H1 (cell line): ENCODE measurements at regions not wholly inside any gene's neighbourhood (a gene's known extent, or its start where the extent isn't known, plus 50 kb on each side); places are given as distances from the start of the nearest gene placed in this dataset.

Experiments used
- CTCF ChIA-PET: fragments of 300-600 bp; sonication (Branson Sonifier 250); formaldehyde crosslinking; loops from one replicate; lab custom pipeline; 2021; ENCODE audit not compliant: partially characterized antibody; lab: Charles Lee
- POLR2A ChIA-PET: fragments of 300-600 bp; sonication (Branson Sonifier 250); formaldehyde crosslinking; loops from one replicate; lab custom pipeline; 2021; ENCODE audit warnings: inconsistent platforms; ENCODE audit not compliant: partially characterized antibody; lab: Charles Lee
- DNase-seq, 2 experiments: peaks; one replicate each; pipeline versions ENCODE4 v3.0.0 to v3.0.0-alpha.2; 2010 to 2022; ENCODE audit warnings: low spot score in 2 of 2, low read depth in 1 of 2, mixed read lengths in 1 of 2
- FAIRE-seq: peaks from 2 replicates; lab custom pipeline; 2011; peaks lifted over from hg19 to GRCh38; lab: Jason Lieb, UNC
- H2AFZ ChIP-seq: 2 replicates; pipeline ENCODE4 v1.8.1; 2012; ENCODE audit warnings: low read length, inconsistent platforms
- H2AK5ac ChIP-seq: 2 replicates; pipeline ENCODE4 v1.6.1; 2013; ENCODE audit warnings: low read depth, low read length
- H2BK120ac ChIP-seq: replicated peaks from 2 replicates; pipeline ENCODE3; 2013; ENCODE audit warnings: low read depth, low read length, inconsistent platforms
- H2BK12ac ChIP-seq: 2 replicates; pipeline ENCODE4 v1.6.1; 2013; ENCODE audit warnings: low read depth, low read length
- H2BK15ac ChIP-seq: 2 replicates; pipeline ENCODE4 v1.6.1; 2013; ENCODE audit warnings: low read length
- H2BK20ac ChIP-seq: 2 replicates; pipeline ENCODE4 v1.6.1; 2013; ENCODE audit warnings: low read length
- H2BK5ac ChIP-seq: 2 replicates; pipeline ENCODE4 v1.6.1; 2013; ENCODE audit warnings: low read depth, low read length
- H3K14ac ChIP-seq: 2 replicates; pipeline ENCODE4 v1.6.1; 2013; ENCODE audit warnings: inconsistent platforms; ENCODE audit not compliant: insufficient read length
- H3K18ac ChIP-seq: 2 replicates; pipeline ENCODE4 v1.6.1; 2013; ENCODE audit warnings: low read length; ENCODE audit errors: extremely low read depth
- H3K23ac ChIP-seq: 2 replicates; pipeline ENCODE4 v1.6.1; 2013; ENCODE audit warnings: inconsistent platforms; ENCODE audit not compliant: insufficient read length
- H3K23me2 ChIP-seq: 2 replicates; pipeline ENCODE4 v1.6.1; 2013; ENCODE audit warnings: low read depth, low read length
- H3K27ac ChIP-seq: 2 replicates; pipeline ENCODE4 v1.6.1; 2011; ENCODE audit warnings: low read depth, low read length, inconsistent platforms
- H3K27me3 ChIP-seq, 4 experiments: replicated peaks in 1 of 4; 1 replicate in 1 of 4; 2 replicates in 3 of 4; pipeline versions ENCODE4 v1.6.1 to v1.8.1; 2011 to 2013; ENCODE audit warnings: low read length in 3 of 4, mild to moderate bottlenecking in 3 of 4, inconsistent platforms in 2 of 4, mixed read lengths in 2 of 4, moderate library complexity in 1 of 4; ENCODE audit not compliant: control insufficient read depth in 3 of 4, insufficient read depth in 3 of 4; ENCODE audit errors: extremely low read depth in 1 of 4
- H3K36me3 ChIP-seq, 4 experiments: 2 replicates each; pipeline versions ENCODE4 v1.6.1 to v1.8.1; 2011 to 2013; ENCODE audit warnings: mild to moderate bottlenecking in 4 of 4, low read length in 3 of 4, moderate library complexity in 2 of 4, control low read depth in 1 of 4, inconsistent platforms in 1 of 4; ENCODE audit not compliant: insufficient read depth in 4 of 4, control insufficient read depth in 2 of 4
- H3K4ac ChIP-seq: replicated peaks from 2 replicates; pipeline ENCODE3; 2013; ENCODE audit warnings: low read length, low read depth, mixed read lengths, inconsistent platforms; ENCODE audit not compliant: insufficient read length
- H3K4me1 ChIP-seq, 4 experiments: replicated peaks in 1 of 4; 1 replicate in 1 of 4; 2 replicates in 3 of 4; pipeline versions ENCODE4 v1.6.1 to v1.8.1; 2011 to 2013; ENCODE audit warnings: low read length in 3 of 4, inconsistent platforms in 2 of 4, mixed read lengths in 1 of 4; ENCODE audit not compliant: insufficient read depth in 4 of 4, control insufficient read depth in 3 of 4
- H3K4me2 ChIP-seq, 2 experiments: 2 replicates each; pipeline versions ENCODE4 v1.6.1 to v1.8.1; 2011 to 2013; ENCODE audit warnings: low read depth in 2 of 2, low read length in 2 of 2, control low read depth in 1 of 2, inconsistent platforms in 1 of 2, mild to moderate bottlenecking in 1 of 2; ENCODE audit not compliant: insufficient read depth in 1 of 2
- H3K4me3 ChIP-seq, 4 experiments: fragments of 200-600, 300-600 bp in 1 of 4; sonication (generic), shearing (Covaris generic), sonication (Bioruptor Twin) in 1 of 4; 2 replicates each; pipeline versions ENCODE4 v1.5.1 to v1.8.1; 2011 to 2016; ENCODE audit warnings: low read length in 4 of 4, low read depth in 3 of 4, control low read depth in 2 of 4, inconsistent platforms in 2 of 4, mild to moderate bottlenecking in 2 of 4, mixed read lengths in 1 of 4, moderate library complexity in 1 of 4; ENCODE audit not compliant: insufficient read depth in 2 of 4; ENCODE audit errors: extremely low read depth in 1 of 4
- H3K56ac ChIP-seq: replicated peaks from 2 replicates; pipeline ENCODE3; 2013; ENCODE audit warnings: low read depth, mild to moderate bottlenecking, mixed read lengths, low read length, inconsistent platforms; ENCODE audit not compliant: insufficient read length
- H3K79me1 ChIP-seq: 2 replicates; pipeline ENCODE4 v1.6.1; 2013; ENCODE audit warnings: low read depth, low read length, control low read depth
- H3K79me2 ChIP-seq, 2 experiments: 2 replicates each; pipeline versions ENCODE4 v1.6.1 to v1.8.1; 2012 to 2013; ENCODE audit warnings: low read length in 2 of 2, mild to moderate bottlenecking in 2 of 2, inconsistent platforms in 1 of 2; ENCODE audit not compliant: insufficient read depth in 2 of 2, control insufficient read depth in 1 of 2
- H3K9ac ChIP-seq, 4 experiments: replicated peaks in 1 of 4; 1 replicate in 1 of 4; 2 replicates in 3 of 4; pipeline versions ENCODE4 v1.6.1 to v1.8.1; 2011 to 2013; ENCODE audit warnings: low read depth in 3 of 4, low read length in 3 of 4, control low read depth in 2 of 4, mild to moderate bottlenecking in 2 of 4, moderate library complexity in 2 of 4, inconsistent platforms in 1 of 4; ENCODE audit errors: extremely low read depth in 1 of 4
- H3K9me3 ChIP-seq, 2 experiments: 2 replicates each; pipeline versions ENCODE4 v1.6.1 to v1.8.1; 2012 to 2013; ENCODE audit warnings: mild to moderate bottlenecking in 2 of 2, moderate library complexity in 2 of 2, control low read depth in 1 of 2, inconsistent platforms in 1 of 2, low read depth in 1 of 2, low read length in 1 of 2, mixed read lengths in 1 of 2; ENCODE audit not compliant: insufficient read depth in 2 of 2
- H4K20me1 ChIP-seq, 2 experiments: replicated peaks in 1 of 2; 2 replicates each; pipeline versions ENCODE3 to v1.8.1; 2011 to 2013; ENCODE audit warnings: inconsistent platforms in 2 of 2, low read length in 2 of 2, mild to moderate bottlenecking in 1 of 2; ENCODE audit not compliant: insufficient read depth in 2 of 2, control insufficient read depth in 1 of 2
- H4K5ac ChIP-seq: 2 replicates; pipeline ENCODE4 v1.6.1; 2013; ENCODE audit warnings: low read length, low read depth, mixed read lengths, inconsistent platforms; ENCODE audit not compliant: insufficient read length
- H4K8ac ChIP-seq: 2 replicates; pipeline ENCODE4 v1.8.0; 2013; ENCODE audit warnings: mild to moderate bottlenecking, moderate library complexity, low read length, inconsistent platforms; ENCODE audit not compliant: insufficient read depth; ENCODE audit errors: extremely low read depth
- H4K91ac ChIP-seq: replicated peaks from 2 replicates; pipeline ENCODE3; 2013; ENCODE audit warnings: low read length, mixed read lengths, inconsistent platforms; ENCODE audit not compliant: insufficient read length
- ATF3 ChIP-seq: IDR thresholded peaks from 2 replicates; pipeline ENCODE4 v1.6.1; 2011; ENCODE audit warnings: low read depth, mild to moderate bottlenecking, low read length; ENCODE audit not compliant: insufficient read depth
- CEBPB ChIP-seq: IDR thresholded peaks from 2 replicates; pipeline ENCODE4 v1.6.1; 2012; ENCODE audit warnings: low read depth, low read length
- EGR1 ChIP-seq: IDR thresholded peaks from 2 replicates; pipeline ENCODE4 v1.6.1; 2011; ENCODE audit warnings: low read depth, low read length, borderline replicate concordance
- HDAC2 ChIP-seq, 2 experiments: fragments of 300-600 bp in 1 of 2; sonication (generic) in 1 of 2; IDR thresholded peaks; 2 replicates each; pipeline ENCODE4 v1.6.1; 2011 to 2012; ENCODE audit warnings: low read depth in 2 of 2, low read length in 2 of 2, mild to moderate bottlenecking in 2 of 2, moderate library complexity in 2 of 2, borderline replicate concordance in 1 of 2, inconsistent platforms in 1 of 2
- HDAC6 ChIP-seq: IDR thresholded peaks from one replicate; pipeline ENCODE4 v1.7.1; 2012; ENCODE audit warnings: low read depth, mild to moderate bottlenecking, inconsistent platforms, low read length, moderate library complexity
- KDM4A ChIP-seq: IDR thresholded peaks from one replicate; pipeline ENCODE4 v1.7.1; 2012; ENCODE audit warnings: low read depth, mild to moderate bottlenecking, moderate library complexity, low read length, inconsistent platforms; ENCODE audit not compliant: severe bottlenecking
- PHF8 ChIP-seq: fragments of 200-600 bp; sonication (generic); conservative IDR thresholded peaks from 2 replicates; pipeline ENCODE4 v1.7.1; 2012; ENCODE audit warnings: low read depth, mild to moderate bottlenecking, inconsistent platforms, low read length, moderate library complexity
- SIRT6 ChIP-seq: IDR thresholded peaks from one replicate; pipeline ENCODE4 v1.7.1; 2012; ENCODE audit warnings: low read length, inconsistent platforms
- SP1 ChIP-seq: IDR thresholded peaks from 2 replicates; pipeline ENCODE4 v1.6.1; 2011; ENCODE audit warnings: low read depth, low read length
- SP4 ChIP-seq: IDR thresholded peaks from 2 replicates; pipeline ENCODE4 v1.6.1; 2012; ENCODE audit warnings: low read length, inconsistent platforms
- TEAD4 ChIP-seq: IDR thresholded peaks from 2 replicates; pipeline ENCODE4 v1.6.1; 2012; ENCODE audit warnings: low read depth, low read length, inconsistent platforms, mixed read lengths
- YY1 ChIP-seq: IDR thresholded peaks from 2 replicates; pipeline ENCODE4 v1.6.1; 2011; ENCODE audit warnings: low read depth, mild to moderate bottlenecking, low read length
- WGBS, 2 experiments: shearing (Covaris generic) in 1 of 2; methylation state at CpG; one replicate each; pipeline versions ENCODE4 v1.1.6 to v1.1.7; 2013 to 2015; ENCODE audit warnings: low lambda C conversion rate in 2 of 2, mixed read lengths in 2 of 2, inconsistent platforms in 1 of 2, low coverage in 1 of 2, missing lambda C conversion rate in 1 of 2; ENCODE audit not compliant: insufficient replicate concordance in 2 of 2, insufficient coverage in 1 of 2, insufficient read length in 1 of 2; ENCODE audit errors: extremely low coverage in 1 of 2, missing lambda C conversion rate in 1 of 2; 5-methylcytosine and 5-hydroxymethylcytosine counted together

DNA sequence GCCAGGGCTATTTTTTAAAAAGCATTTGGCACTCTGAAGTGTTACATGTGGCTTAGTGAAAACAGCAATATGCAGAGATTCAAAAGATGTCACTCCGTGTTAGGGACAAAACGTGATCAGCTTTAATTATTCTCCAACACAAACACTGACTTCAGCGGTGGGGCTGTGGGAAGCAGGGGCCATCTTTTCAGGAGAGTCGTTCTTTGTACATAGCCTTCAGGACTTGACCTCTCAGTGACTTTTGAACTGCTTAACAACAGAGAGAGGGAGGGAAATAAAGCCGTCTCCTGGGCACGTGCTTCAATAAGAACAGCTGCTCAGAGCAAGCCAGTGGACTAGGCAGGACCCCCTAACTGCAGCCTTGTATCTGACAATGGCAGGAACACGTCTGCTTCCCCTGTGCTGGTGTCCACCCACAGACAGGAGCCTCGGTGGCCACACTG lies 95.0 kb upstream of the HDAC4 start:
- POLR2A ChIA-PET: no interaction called here
- H4K8ac ChIP-seq: no peak overlapping the region
- WGBS, 2 experiments: 91% methylated on average over 8 of the region's 8 CpGs; no CpG with 5 or more reads in 1 of the 2 experiments
- no peak overlapping the region for H3K4me2 ChIP-seq
- no peak overlapping the region for H2AFZ ChIP-seq
- no peak overlapping the region for H2AK5ac ChIP-seq
- no peak overlapping the region for H3K14ac ChIP-seq
- no peak overlapping the region for H3K23ac ChIP-seq
- H3K36me3 ChIP-seq: no peaks in the 10 kb centered on the region
- H3K4ac ChIP-seq: no peak overlapping the region
- H2BK12ac ChIP-seq: no peak overlapping the region
- H4K5ac ChIP-seq: no peak overlapping the region
- no peak overlapping the region for H3K56ac ChIP-seq
- no peaks in the 10 kb centered on the region for H4K20me1 ChIP-seq
- H3K9me3 ChIP-seq: peaks cover 0 to 6% of the 10 kb centered on the region in 2 experiments; a peak in 1 of 4 replicates
- H3K27ac ChIP-seq: no peak overlapping the region
- FAIRE-seq (no peak), DNase-seq (no peak)
- H3K9ac ChIP-seq: no peak overlapping the region
- no peaks in the 10 kb centered on the region for H3K23me2 ChIP-seq
- no peak overlapping the region for H4K91ac ChIP-seq
- H2BK120ac ChIP-seq: no peak overlapping the region
- no peaks in the 10 kb centered on the region for H3K27me3 ChIP-seq
- H2BK20ac ChIP-seq: no peak overlapping the region
- H3K79me2 ChIP-seq: no peaks in the 10 kb centered on the region
- no peak overlapping the region for H2BK15ac ChIP-seq
- H3K18ac ChIP-seq: no peak overlapping the region
- TF ChIP-seq EGR1 (no peak), HDAC6 (no peak), TEAD4 (no peak), SP1 (no peak), KDM4A (no peak), SIRT6 (no peak), SP4 (no peak), CEBPB (no peak), YY1 (no peak), ATF3 (no peak), HDAC2 (IDR thresholded peaks at IDR 0.05; ENCODE audit: borderline replicate concordance in 1 of 2, low read depth in 2 of 2, low read length in 2 of 2) (no peak), PHF8 (no peak)
- H2BK5ac ChIP-seq: no peak overlapping the region
- H3K4me3 ChIP-seq: no peak overlapping the region
- H3K79me1 ChIP-seq: no peaks in the 10 kb centered on the region
- CTCF ChIA-PET: no interaction called here
- H3K4me1 ChIP-seq: no peaks in the 10 kb centered on the region
